HEK293 (cell line): ENCODE measurements at regions not wholly inside any gene's neighbourhood (a gene's known extent, or its start where the extent isn't known, plus 50 kb on each side); places are given as distances from the start of the nearest gene placed in this dataset.

Experiments
- CTCF ChIA-PET: fragments of 350-600 bp; formaldehyde crosslinking; extraction: SDS; loops from one replicate; lab custom pipeline; 2021; ENCODE audit warnings: antibody characterized with exemption; lab: Yijun Ruan, JAX
- POLR2A ChIA-PET: fragments of 300-600 bp; formaldehyde crosslinking; extraction: SDS; loops from one replicate; lab custom pipeline; 2020; ENCODE audit warnings: antibody characterized with exemption, inconsistent platforms; lab: Yijun Ruan, JAX
- H3K27ac ChIP-seq: fragments of 200-500 bp; sonication (Bioruptor generic); 2 replicates; pipeline ENCODE4 v1.5.1; 2014; ENCODE audit warnings: low read depth, low read length, control low read depth, inconsistent platforms; ENCODE audit errors: extremely low read depth
- H3K36me3 ChIP-seq, 2 experiments: fragments of 200-500 bp in 1 of 2; sonication (Bioruptor generic) in 1 of 2; 1 replicate in 1 of 2; 2 replicates in 1 of 2; pipeline ENCODE4 v1.5.1; 2014 to 2017; ENCODE audit warnings: inconsistent platforms in 2 of 2, low read length in 2 of 2; ENCODE audit not compliant: control insufficient read depth in 2 of 2, insufficient read depth in 1 of 2
- H3K4me1 ChIP-seq: fragments of 200-500 bp; sonication (Bioruptor generic); 2 replicates; pipeline ENCODE4 v1.5.1; 2014; ENCODE audit warnings: mild to moderate bottlenecking, low read length, inconsistent platforms; ENCODE audit not compliant: control insufficient read depth, insufficient read depth
- H3K4me3 ChIP-seq: 2 replicates; pipeline ENCODE4 v1.5.1; 2011; ENCODE audit warnings: low read depth, mild to moderate bottlenecking, control low read depth, low read length, moderate library complexity
- H3K9me3 ChIP-seq: fragments of 200-500 bp; sonication (Bioruptor generic); 2 replicates; pipeline ENCODE4 v1.5.1; 2014; ENCODE audit warnings: low read depth, low read length, inconsistent platforms; ENCODE audit not compliant: control insufficient read depth, insufficient read depth
- HIC1 ChIP-seq: fragments of 450-650 bp; formaldehyde crosslinking; IDR thresholded peaks from 2 replicates; pipeline ENCODE4 v1.5.1; 2016; ENCODE audit warnings: missing biosample characterization, missing genetic modification characterization
- MYNN ChIP-seq: fragments of 450-650 bp; formaldehyde crosslinking; IDR thresholded peaks from 2 replicates; pipeline ENCODE4 v1.5.1; 2016; ENCODE audit warnings: missing biosample characterization, missing genetic modification characterization, borderline replicate concordance
- PRDM10 ChIP-seq: fragments of 450-650 bp; formaldehyde crosslinking; IDR thresholded peaks from 2 replicates; pipeline ENCODE4 v1.5.1; 2016; ENCODE audit warnings: missing biosample characterization, missing genetic modification characterization
- SCRT1 ChIP-seq: fragments of 450-650 bp; formaldehyde crosslinking; IDR thresholded peaks from 2 replicates; pipeline ENCODE4 v1.5.1; 2016; ENCODE audit warnings: missing biosample characterization, missing genetic modification characterization, borderline replicate concordance
- TRIM28 ChIP-seq: IDR thresholded peaks from 2 replicates; pipeline ENCODE4 v1.6.1; 2011; ENCODE audit warnings: low read length, control low read depth, borderline replicate concordance
- YY2 ChIP-seq: fragments of 450-650 bp; formaldehyde crosslinking; IDR thresholded peaks from 2 replicates; pipeline ENCODE4 v1.5.1; 2016; ENCODE audit warnings: missing biosample characterization, missing genetic modification characterization
- ZBTB7A ChIP-seq: fragments of 450-650 bp; formaldehyde crosslinking; IDR thresholded peaks from 2 replicates; pipeline ENCODE4 v1.5.1; 2016; ENCODE audit warnings: low read depth, missing biosample characterization, missing genetic modification characterization
- ZNF114 ChIP-seq: fragments of 450-650 bp; formaldehyde crosslinking; IDR thresholded peaks from 2 replicates; pipeline ENCODE4 v1.5.0; 2017; ENCODE audit warnings: missing biosample characterization, missing genetic modification characterization
- ZNF175 ChIP-seq: fragments of 450-650 bp; formaldehyde crosslinking; IDR thresholded peaks from 2 replicates; pipeline ENCODE4 v1.5.1; 2016; ENCODE audit warnings: missing biosample characterization, missing genetic modification characterization
- ZNF248 ChIP-seq: fragments of 450-650 bp; formaldehyde crosslinking; IDR thresholded peaks from 2 replicates; pipeline ENCODE4 v1.5.1; 2017; ENCODE audit warnings: missing biosample characterization, missing genetic modification characterization
- ZNF311 ChIP-seq: fragments of 450-650 bp; formaldehyde crosslinking; IDR thresholded peaks from 2 replicates; pipeline ENCODE4 v1.5.1; 2017; ENCODE audit warnings: missing biosample characterization, missing genetic modification characterization, borderline replicate concordance
- ZNF354C ChIP-seq: fragments of 450-650 bp; formaldehyde crosslinking; IDR thresholded peaks from 2 replicates; pipeline ENCODE4 v1.5.1; 2016; ENCODE audit warnings: missing biosample characterization, missing genetic modification characterization, low read depth, borderline replicate concordance
- ZNF48 ChIP-seq: fragments of 450-650 bp; formaldehyde crosslinking; IDR thresholded peaks from 2 replicates; pipeline ENCODE4 v1.5.1; 2016; ENCODE audit warnings: missing biosample characterization, missing genetic modification characterization
- ZNF561 ChIP-seq: fragments of 450-650 bp; IDR thresholded peaks from 2 replicates; pipeline ENCODE4 v1.5.1; 2018; ENCODE audit warnings: missing biosample characterization, missing genetic modification characterization, borderline replicate concordance
- ZNF645 ChIP-seq: fragments of 450-650 bp; formaldehyde crosslinking; IDR thresholded peaks from 2 replicates; pipeline ENCODE4; 2016; ENCODE audit warnings: missing biosample characterization, missing genetic modification characterization
- ZNF654 ChIP-seq: fragments of 450-650 bp; formaldehyde crosslinking; IDR thresholded peaks from 2 replicates; pipeline ENCODE4 v1.5.1; 2016; ENCODE audit warnings: low read depth, missing biosample characterization, missing genetic modification characterization
- ZNF830 ChIP-seq: fragments of 450-650 bp; IDR thresholded peaks from 2 replicates; pipeline ENCODE4 v1.5.0; 2018; ENCODE audit warnings: missing biosample characterization, missing genetic modification characterization, low read depth, mild to moderate bottlenecking, moderate library complexity
- ZSCAN18 ChIP-seq: fragments of 450-650 bp; formaldehyde crosslinking; IDR thresholded peaks from 2 replicates; pipeline ENCODE4 v1.5.1; 2016; ENCODE audit warnings: missing biosample characterization, missing genetic modification characterization

DNA sequence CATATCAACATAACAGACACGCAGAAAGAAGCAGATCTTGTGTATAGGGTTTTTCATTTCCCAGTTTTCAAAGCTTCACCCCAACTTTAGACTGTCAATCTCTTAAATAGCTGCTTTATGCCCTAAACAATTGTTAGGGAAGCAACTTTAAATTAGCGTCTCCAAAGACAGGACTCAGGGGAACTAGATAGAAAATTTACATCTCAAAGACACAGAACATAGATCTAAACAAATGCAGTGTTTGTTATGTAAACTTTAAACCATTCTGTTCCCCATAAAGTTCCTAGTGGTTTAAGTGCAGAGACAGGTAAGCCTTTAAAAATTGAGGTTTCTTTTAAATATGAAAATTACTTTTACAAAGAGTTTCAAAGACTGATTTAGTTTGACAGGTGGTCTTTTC lies 379.2 kb upstream of the GHITM start:
- no peaks in the 10 kb centered on the region for H3K9me3 ChIP-seq
- no peak overlapping the region for H3K27ac ChIP-seq
- ChIA-PET CTCF (interaction anchor here (1.8 kb wide), 1 partner anchor 111 kb away, joined by 4 read pairs; no protein-coding TSS in a partner anchor), POLR2A (no interaction called here)
- TF ChIP-seq MYNN = no peak
- no peak for TF ChIP-seq HIC1 (tag by site-specific recombination)
- no peak for TF ChIP-seq ZNF248 (tag by site-specific recombination)
- TF ChIP-seq ZNF175 (tag by site-specific recombination) = no peak
- TF ChIP-seq YY2 (tag by site-specific recombination) = no peak
- no peak for TF ChIP-seq ZNF354C (tag by site-specific recombination)
- TF ChIP-seq ZBTB7A (tag by site-specific recombination) = no peak
- TF ChIP-seq ZNF830 = no peak
- no peak for TF ChIP-seq ZNF645 (tag by site-specific recombination)
- no peak for TF ChIP-seq SCRT1
- TF ChIP-seq TRIM28 = no peak
- TF ChIP-seq ZNF311 (tag by site-specific recombination) = no peak
- no peak for TF ChIP-seq ZNF654 (tag by site-specific recombination)
- TF ChIP-seq ZSCAN18 (tag by site-specific recombination) = no peak
- TF ChIP-seq ZNF114 (tag by site-specific recombination) = no peak
- TF ChIP-seq PRDM10 = no peak
- no peak for TF ChIP-seq ZNF561
- H3K4me3 ChIP-seq = no peak overlapping the region
- H3K36me3 ChIP-seq = no peaks in the 10 kb centered on the region
- no peaks in the 10 kb centered on the region for H3K4me1 ChIP-seq

GRCh38 chr10:83764666-83765065 lies 374.6 kb upstream of the GHITM start:
- TF ChIP-seq ZNF48 (tag by site-specific recombination) = no peak
- peak; percentile 38; the same call in 1 of the 2 replicates for TF ChIP-seq TRIM28
- no peak for TF ChIP-seq ZNF248 (tag by site-specific recombination)
- Histone ChIP-seq H3K9me3 (no peaks in the 10 kb centered on the region), H3K27ac (no peak overlapping the region), H3K4me1 (no peaks in the 10 kb centered on the region), H3K36me3 (no peaks in the 10 kb centered on the region), H3K4me3 (no peak overlapping the region)
- CTCF ChIA-PET = no interaction called here
- POLR2A ChIA-PET = no interaction called here
